EL (cell line): ENCODE measurements at regions not wholly inside any gene's neighbourhood (a gene's known extent, or its start where the extent isn't known, plus 50 kb on each side); places are given as distances from the start of the nearest gene placed in this dataset.

ENCODE experiments used
- DNase-seq: peaks from one replicate; pipeline ENCODE4 v3.0.0-alpha.2; 2016

DNA sequence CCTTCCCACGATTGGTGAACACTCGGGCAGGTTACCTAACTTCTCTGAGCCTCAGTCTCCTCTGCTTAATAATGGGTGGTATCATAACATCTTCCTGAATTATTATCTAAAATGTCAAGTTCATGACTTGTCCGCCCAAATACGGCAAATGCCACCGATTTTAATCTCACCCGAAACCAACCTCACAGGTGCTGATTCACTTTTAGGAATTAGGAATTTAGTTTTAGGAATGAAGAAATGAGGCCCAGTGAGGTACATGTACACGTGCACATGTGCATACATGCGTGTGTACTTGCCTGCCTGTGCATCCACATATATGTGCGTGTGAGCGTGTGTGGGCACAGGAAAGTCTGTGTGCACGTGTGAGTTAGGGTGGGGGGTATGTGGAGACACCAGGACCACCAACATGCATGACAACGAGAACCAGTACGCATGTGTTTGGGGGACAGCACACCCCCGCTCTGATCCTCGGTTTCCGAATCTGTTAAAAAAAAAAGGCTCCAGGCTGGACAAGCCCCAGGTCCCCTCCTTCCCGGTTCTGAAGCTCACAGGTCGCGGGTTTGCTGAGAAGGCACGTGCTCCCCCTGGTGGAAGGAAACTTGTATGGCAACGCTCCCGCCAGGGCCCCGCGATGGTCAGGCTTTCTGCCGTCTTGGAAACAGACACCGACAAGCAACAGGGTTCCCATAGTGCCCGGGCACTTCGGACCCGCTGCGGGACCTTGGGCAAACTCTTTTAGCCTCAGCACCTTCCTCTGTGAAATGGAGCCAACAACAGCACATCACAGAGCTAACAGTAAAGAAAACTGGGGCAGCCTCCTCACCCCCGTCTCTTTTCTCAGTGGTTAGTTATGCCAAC is 219.2 kb downstream of the RBFOX3 start:
- DNase-seq, result peak; percentile 59

DNA sequence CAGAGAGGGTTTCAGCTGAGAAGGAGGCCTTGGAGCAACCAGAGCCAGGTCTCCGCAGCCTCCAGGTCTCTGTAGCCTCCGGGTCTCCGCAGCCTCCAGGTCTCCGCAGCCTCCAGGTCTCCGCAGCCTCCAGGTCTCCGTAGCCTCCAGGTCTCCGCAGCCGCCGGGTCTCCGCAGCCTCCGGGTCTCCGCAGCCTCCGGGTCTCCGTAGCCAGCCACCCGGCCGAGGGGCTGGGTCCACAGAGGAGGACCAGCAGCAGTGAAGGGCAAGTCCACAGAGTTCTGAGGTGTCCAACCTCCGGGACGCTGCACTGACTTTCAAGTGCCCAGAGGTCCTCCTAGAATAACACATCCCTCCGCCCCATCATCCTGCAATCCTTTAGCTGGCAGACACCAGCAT is 221.0 kb downstream of the RBFOX3 start:
- DNase-seq, result no peak

DNA sequence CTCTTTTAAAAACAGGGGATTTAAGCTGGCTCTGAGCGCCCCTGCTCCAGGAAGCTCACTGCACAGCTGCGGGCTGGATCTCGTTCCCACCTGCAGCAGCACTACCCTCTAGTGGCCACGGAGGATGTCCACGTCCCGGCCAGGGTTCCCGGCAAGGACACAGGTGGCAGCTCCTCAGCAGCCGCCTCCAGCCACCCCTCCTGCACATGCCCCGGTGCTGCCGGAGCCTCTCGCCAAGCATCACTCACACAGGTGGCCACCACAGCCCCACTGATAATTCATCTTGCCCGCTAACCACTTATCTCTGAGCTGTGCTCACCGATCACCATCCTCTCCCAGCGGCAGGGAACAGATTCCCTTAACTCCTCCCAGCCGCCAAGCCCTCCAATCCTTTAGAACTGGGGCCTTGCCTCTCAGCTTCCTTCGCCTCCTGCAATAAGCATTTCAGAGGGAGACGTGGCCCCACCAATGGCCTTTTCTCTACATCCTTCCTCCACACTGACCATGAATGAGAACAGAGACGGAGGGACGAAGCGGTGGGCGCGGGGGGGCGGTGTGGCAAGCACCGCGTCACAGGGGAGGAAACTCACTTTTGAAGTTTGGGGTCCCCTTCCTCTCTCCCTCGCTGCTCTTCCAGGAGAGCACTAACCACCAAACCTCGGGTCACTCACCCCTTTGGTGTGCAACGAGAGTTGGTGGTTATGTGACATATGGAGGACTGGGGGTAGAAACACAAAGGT is 222.1 kb downstream of the RBFOX3 start:
- DNase-seq, result peak; percentile 32

DNA sequence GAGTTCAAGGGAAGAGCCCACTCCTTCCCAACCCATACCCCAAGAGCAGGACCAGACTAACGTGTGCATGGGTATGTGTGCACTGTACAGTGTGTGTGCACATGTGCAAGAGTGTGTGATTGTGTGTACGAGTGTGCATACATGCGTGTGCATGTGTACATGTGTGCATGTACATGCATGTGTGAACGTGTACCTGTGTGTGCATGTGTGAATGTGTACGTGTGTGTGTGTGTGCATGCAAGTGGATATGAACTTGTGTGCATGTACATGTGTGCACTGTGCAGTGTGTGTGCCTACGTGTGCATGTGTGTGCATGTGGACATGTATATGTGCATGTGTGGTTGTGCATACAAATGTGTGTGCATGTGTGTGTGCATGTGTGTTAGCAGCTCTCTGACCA is 223.1 kb downstream of the RBFOX3 start:
- DNase-seq, result no peak

DNA sequence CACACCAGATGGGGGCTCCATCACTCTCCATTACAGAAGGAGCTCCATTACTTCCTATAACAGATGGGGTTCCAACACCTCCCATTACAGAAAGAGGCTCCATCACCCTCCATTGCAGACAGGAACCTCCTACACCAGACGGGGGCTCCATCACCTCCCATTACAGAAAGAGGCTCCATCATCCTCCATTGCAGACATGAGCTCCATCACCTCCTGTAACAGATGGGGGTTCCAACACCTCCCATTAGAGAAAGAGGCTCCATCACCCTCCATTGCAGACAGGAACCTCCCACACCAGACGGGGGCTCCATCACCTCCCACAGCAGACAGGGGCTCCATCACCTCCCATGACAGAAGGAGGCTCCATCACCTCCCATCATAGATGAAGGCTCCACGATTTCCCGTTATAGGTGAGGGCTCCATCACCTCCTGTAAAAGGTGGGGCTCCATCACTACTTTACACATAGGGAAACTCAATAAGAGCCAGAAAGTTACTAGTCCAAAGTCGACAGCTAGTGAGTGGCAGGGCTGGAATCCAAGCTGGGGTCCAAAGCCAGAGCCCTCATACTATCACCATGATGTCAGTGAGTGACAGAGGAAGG is 224.8 kb downstream of the RBFOX3 start:
- no peak for DNase-seq

DNA sequence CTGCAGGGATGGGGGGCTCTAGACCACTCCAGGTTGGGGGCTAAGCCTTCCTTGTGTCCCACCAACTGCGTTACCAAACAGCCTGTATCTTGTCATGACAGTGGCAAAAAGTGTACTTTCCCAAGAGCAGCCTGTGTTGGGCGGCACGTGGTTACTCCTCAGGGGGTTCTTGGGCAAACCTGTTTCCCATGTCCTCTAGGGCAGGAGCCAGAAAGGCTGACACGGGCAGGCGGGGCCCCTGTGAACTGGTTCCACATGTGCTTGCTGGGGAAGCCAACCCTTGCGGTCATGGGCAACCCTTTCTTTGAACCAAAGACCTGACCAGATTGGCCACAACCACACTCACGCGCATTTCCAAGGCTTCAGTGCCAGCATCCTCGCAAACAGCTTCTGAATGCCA is 228.5 kb downstream of the RBFOX3 start:
- DNase-seq, result no peak

DNA sequence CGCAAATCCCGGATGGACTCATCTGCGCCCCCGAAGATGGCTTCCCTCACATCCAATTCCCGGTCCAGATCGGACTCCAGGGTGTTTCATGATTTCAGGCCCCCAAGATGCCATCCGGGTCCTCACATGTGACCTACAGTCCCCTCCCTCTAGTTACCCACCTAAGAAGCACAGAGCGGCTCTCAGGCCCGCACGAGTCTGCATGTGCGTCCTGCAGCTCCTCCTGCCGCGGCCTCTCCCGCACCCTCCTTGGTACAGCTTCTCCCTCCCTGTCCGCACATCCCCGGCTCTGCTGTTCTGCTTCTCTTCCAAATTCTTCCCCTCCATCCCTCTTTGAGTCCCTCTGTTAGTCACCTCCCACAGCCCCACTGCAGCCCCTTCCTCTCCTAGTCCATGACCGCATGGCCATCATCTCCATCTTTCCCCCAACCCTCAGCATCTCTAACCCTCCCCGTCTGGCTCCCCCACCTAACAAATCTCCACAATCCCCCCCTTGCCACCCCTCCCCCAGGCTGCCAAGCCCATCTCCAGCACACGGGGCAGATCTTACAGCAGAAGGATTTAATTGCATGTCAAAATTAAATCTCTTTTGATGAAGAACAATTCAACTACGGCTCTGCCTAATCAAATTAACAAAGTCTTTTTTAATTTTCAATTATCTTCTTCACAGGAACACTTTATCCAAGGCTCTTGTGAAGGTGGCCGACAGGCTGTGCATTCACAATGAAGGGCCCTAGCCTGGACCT is 231.0 kb downstream of the RBFOX3 start:
- DNase-seq, result no peak

DNA sequence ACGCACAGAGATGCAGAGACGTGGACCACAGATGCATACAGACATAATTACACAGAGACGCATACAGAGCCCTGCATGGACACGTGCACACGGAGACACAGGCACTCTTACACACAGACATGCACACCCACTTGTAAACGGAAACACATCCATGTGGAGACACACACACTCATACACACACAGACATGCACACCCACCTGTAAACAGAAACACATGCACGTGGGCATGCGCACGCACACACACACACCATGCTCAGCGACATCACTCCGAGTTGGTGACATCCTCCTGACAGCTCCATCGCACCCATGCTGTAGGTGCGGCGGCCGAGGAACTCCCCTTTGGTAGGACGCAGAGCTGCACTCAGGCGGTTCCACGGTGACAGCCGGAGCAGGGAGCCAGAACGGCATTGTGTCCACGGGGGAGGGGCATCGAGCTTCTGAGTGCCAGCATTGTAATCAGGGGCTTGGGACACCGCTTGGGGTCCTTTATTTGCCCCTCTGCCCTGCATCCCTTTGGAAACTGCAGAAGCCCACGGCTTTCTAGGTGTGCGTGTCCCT is 233.5 kb downstream of the RBFOX3 start:
- no peak for DNase-seq

DNA sequence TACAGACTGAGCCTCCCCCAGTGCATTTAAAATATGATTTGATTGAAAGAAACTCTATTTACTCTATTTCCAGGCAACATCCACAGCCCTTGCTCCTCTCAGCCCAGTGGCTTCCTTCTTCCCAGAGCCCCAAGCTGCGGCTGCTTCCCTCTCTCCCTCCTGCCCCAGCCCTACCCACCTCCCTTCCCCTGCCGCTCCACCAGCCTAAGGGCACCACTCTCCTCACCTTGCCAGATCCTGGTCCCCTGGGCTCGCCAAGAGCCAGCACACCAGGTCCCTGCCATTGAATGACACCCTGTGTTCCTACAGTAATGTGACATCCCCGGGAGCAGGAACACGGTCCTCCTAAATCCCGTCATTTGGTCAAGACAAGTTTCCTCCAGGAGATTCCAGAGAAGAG is 236.0 kb downstream of the RBFOX3 start:
- DNase-seq, result no peak

DNA sequence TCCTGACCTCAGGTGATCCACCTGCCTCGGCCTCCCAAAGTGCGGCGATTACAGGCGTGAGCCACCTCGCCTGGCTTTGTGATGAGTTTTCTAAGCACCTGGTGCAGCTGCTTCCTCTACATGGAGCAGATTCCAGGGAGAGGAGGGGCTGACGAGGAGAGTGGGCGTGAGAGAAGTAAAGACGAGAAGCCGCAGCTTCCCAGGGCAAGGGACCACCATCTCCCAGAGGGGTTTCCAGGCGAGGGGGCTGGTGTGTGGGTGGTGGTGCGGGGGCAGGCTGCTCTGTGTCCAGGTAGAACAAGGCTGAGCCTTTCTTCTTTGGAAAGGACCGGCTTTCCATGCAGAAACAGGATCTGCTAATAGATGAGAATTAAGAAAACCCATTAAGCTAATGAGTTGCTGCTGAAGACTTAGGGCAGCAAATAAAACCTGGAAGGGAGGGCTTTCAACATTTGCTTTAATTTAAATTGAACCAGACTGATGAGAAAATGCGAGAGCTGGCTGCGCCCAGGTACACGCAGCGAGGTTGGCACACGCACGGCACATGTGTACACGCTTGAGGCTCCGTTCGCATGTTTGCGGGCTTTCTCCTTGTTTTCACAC is 236.7 kb downstream of the RBFOX3 start:
- DNase-seq, result no peak

DNA sequence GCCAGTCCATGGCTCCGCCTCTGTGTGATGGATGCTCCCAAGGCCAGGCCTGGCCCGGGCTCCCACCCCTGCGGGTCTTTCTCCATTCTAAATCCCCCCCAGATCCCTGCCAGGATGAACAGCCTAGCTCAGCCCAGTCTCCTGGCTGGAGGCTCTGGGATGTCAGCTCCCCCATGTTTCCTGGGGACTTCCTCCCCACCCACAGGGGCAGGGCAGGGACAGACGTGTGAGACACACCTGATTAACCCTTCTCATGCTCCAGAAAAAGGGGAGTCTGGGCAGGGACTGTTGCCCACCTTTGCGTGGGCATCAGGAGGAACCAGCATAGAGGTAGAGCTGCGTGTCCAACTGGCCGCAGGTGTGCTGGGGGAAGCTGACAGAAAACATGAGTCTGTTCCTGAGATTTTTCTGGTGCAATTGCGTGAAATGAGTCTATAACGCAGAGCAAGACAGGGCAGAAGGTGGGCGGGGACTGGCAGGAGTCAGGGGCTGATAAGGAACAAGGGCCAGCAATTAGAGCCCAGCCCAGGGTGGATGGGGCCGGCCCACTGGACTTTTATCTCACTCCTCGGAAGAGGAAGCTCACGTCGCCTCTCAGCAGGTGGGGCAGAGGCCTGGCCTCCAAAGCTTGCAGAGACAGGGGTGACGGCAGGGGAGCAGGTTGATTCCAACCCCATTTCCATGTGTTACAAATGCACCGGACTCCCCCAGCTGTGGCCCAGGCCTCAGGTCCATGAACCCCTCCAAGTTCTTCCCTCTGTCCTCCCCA is 238.2 kb downstream of the RBFOX3 start:
- no peak for DNase-seq

DNA sequence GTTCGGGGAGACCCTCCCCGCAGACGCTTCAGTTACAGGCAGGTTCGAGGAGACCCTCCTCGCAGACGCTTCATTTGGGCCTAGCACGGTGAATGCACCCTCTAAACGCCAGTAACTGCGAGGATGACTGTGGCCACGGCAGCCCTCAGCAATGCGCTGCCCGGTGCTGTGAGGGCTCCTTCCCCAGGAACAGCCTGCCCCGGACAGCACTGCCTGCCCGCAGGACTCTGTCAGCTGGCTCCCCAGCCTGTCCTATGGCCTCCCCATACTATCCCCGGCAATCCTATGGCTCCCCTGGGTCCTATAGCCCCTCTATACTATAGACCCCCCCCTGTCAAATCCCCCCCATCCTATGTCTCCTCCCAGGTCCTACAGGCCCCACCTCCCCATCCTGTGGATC is 238.9 kb downstream of the RBFOX3 start:
- DNase-seq, result no peak

DNA sequence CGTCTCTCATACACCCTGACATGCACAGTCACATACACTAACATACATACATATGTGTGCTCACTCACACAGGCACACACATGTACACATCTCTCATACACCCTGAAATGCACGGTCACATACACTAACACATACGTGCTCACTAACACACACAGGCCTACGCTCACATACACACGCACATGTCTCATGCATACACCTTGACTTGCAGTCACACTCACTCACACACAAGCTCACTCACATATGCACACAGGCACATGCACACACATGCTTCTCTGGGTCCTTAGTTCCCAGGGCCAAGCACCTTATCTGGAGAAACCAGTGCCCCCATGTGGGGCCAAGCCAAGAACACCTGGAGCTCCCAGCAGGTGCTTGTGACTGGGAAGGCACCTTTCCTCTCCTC is 240.3 kb downstream of the RBFOX3 start:
- DNase-seq, result no peak

DNA sequence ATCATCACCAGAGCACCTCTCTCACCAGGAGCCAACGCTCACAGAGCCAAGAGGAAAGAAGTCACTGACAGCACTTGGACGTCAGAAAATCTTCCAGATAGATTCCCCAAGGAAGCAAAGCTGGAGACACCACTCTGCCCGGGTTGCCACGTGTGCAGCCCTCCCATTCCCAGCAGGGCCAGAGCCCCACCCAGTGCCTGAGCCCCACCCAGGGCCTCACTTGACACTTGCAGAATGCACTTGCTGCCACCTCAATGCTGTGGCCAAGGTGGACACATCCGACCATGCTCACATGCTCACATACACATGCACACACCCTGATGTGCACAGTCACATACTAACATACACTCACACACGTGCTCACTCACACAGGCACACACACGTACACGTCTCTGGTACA is 240.7 kb downstream of the RBFOX3 start:
- DNase-seq, result no peak

DNA sequence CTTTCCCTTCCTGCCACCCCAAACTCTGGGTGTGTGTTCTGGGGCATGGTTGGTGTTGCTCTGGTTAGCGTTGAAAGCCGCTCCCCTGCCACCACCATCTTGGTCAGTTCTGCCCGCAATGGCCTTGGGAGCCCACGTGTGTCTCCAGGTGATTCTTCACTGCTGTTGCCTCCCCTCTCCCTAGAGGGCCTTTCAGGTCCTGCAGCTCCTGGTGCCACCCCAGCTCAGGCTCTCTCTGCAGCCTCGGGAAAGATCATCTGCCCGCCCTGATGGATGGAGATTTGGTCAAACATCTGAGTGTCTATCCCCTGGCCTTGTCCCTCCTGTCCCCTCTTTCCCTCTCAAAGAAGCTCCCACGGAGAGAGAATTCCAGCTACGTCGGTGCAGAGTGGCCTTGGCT is 241.3 kb downstream of the RBFOX3 start:
- DNase-seq, result no peak

DNA sequence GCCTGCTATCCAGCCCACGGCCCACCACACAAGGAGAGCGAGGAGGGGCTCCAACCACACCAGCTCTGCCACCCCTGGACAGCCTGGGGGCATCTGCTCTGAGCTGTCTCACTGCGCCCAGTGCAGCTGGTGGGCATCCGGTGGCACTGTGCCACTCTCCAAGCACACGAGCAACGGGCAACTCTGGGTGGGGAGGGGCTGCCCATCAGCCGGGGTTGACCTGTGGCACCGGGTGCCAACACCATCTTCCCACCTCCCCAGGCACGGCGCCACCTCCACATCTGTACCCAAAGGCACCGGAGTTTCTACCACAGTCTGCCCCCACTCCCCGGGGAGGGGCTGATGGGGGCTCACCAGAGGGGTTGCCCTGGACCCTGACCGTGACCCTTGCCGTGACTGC is 241.8 kb downstream of the RBFOX3 start:
- DNase-seq, result no peak

DNA sequence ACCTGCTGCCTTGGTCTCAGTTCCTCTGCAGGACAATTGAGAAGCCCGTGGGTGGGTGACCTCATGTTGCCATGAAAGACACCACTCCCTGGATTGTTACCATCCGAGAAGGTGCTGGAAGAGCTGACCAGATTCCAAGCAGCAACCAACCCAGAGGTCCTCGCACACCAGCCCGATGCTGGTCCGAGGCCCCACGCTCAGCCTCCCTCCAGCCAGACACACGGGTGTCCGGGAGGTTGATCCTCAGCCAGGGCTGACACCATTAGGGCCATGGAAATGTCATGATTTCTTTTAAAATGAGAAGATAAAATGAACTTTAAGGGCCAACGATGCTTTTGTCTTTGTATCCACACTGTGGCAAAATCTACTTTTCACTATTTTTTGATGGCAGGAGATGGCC is 242.3 kb downstream of the RBFOX3 start:
- DNase-seq, result no peak

DNA sequence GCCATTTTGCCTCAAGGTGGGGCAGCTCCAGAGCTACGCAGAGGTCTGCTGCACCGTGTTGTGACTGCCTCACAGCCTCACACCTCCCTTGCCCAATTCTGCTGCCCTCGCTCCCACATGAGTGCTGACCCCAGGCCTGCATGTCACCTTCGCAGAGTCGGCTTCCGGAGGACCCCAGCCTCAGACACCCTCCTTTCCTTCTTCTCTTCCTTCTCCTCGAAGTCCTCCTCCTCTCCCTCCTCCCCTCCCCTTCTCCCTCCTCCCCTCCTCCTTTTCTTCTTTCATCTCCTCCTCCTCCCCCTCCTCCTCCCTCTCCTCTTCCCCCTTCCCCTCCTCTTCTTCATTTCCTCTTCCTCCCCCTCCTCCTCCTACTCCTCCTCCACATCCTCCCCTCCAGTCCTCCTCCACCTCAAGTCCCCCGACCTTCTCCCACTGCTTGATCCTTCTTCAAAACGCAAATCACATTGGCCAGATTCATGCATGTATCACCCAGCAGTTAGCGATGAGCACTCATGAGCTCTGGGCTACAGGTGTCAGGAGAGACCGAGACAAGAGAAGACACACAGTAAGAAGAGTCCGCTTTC is 243.8 kb downstream of the RBFOX3 start:
- no peak for DNase-seq

DNA sequence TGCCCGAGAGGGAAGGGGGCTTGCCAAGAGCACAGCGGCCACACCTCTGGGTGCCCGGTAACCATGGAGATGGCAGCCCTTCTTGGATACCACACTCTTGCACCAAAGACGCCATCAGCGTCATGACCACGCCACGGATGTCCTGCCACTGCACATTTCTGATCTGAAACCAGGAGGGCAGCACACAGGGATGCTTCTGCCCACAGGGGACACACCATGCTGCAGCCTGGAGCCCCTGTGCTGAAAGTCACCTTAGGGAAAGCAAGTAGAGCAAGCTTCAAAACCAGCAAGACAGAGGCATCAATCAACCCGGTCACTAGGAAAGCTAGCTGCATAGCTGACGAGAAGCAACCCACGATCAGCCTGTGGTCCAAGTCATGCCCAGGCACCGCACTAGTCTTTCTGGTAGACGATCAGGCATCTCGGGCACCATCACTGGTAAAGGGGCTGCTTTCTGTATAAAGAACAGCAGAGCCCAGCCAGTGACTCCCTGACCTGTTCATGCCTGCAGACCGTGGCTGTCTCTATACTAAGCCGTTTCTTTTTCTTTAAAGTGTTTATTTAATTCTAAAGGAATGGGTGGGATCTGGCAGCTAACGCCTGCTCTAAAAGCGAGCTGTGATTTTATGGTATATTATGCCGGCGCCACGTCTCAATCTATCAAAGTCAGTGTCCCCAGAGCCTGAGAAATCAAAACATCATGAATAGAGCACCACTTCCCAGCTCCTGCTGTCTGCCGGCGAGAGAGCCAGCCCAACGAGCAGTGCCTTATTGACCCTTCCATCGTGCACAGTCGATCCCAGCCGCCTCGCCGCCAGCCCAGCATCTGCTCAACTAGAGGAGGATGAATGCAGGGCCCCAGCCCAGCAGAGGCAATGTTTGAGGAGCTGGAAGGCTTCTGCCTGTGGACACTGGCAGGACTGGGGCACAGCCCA is 244.7 kb downstream of the RBFOX3 start:
- DNase-seq, result no peak

DNA sequence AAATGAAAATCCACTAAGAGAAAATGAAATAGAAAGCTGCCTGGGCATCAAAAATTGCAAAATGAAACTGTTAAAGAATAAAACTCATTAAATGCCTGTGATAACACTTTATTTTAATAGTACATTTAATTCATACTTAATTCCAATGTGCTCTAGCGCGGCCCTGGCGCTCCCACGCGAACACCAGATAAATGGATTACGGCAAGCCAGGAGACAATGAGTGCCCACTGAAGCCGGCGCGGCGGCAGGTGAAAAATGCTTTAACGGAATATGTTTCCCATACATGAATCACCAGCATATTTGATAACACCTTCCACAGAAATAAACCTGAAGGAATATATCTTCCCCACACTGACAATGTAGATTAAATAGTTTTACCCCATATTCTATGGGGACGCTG is 245.5 kb downstream of the RBFOX3 start:
- no peak for DNase-seq
